ENCODE measurements at regions not wholly inside any gene's neighbourhood (a gene's known extent, or its start where the extent isn't known, plus 50 kb on each side); places are given as distances from the start of the nearest gene placed in this dataset.

- no peak for DNase-seq (ENCODE audit: low spot score)
These were observed 256.6 kb downstream of the GBA3 start for GRCh38 chr4:22949161-22949855.

- no peak for DNase-seq (ENCODE audit: low spot score)
These were observed 255.1 kb downstream of the GBA3 start for GRCh38 chr4:22947851-22948250.

GRCh38 chr4:22942920-22943559 is 250.3 kb downstream of the GBA3 start:
- no peak for DNase-seq (ENCODE audit: low spot score)

GRCh38 chr4:22941688-22942375 is 249.1 kb downstream of the GBA3 start:
- DNase-seq (ENCODE audit: low spot score): no peak

- no peak for DNase-seq (ENCODE audit: low spot score)
These were observed 239.6 kb downstream of the GBA3 start for GRCh38 chr4:22932326-22932725.

DNA sequence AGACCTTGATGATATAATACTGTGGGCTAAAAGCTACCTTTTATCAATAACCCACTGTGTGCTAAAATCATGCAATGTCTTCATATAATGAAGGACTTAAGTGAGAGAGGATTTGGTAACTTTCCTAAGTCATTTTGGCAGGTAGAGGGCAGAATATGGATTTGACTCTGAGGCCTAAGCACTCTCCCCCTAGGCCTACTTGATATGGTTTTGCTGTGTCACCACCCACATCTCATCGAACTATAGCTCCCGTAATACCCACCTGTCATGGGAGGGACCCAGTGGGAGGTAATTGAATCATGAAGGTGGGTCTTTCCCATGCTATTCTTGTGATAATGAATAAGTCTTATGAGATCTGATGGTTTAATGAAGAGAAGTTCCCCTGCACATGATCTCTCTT is 229.7 kb downstream of the GBA3 start:
- no peak for DNase-seq (ENCODE audit: low spot score)

DNA sequence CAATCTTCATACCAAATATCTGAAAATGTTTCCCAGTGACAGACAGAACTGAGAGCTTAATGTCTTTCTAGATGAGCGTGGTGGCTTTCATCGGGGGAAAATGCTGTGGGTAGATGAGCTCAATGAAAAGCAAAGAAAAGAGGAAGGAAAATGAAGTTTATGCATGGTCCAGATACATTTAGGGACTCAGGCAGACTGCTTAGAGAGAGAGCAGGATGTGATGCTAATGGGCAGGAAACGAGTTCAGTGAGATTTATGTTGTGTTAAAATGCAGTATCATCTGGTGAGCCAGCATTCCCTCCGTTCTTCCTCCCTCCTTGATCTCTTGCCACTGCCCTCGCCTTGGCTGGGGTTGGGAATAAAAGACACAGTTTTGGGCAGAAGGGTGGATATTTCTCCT is 229.2 kb downstream of the GBA3 start:
- no peak for DNase-seq (ENCODE audit: low spot score)

DNA sequence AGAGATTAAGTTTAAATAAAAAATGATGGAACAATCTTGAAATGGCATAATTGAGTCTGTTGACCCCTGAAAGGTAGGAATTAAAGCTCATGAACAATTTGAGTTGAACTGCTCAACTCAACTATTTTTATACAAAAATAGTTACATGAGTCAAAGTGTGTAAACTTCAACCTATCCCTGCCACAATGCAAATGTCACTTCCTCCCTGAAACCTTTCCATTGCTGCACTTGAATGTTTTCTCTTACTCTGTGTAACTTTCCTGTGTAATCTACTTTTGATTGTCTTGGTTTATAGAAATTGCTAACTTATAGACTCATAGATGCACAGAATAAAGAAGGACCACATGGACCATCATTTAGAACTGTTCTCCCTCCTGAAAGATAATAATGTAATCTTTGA is 218.5 kb downstream of the GBA3 start:
- no peak for DNase-seq (ENCODE audit: low spot score)

GRCh38 chr4:22910200-22910599 is 217.5 kb downstream of the GBA3 start:
- no peak for DNase-seq (ENCODE audit: low spot score)

DNA sequence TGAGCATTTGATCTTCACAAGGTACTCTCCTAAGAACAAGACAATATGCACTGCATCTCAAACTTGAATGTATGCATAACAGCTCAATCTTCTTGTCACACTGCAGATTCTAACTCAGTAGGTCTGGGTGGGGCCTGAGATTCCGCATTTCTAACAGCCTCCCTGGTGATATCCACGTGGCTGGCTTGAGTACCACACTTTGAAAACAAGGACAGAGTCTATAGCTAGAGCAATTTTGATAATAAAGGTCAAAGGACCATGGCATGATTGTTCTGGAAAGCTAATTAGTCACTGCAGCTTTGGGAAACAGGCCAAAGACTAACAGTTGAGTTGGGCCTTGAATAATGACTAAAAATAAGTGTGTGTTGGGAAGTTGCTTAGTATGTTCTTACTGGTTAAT is 213.3 kb downstream of the GBA3 start:
- DNase-seq (ENCODE audit: low spot score): no peak

DNA sequence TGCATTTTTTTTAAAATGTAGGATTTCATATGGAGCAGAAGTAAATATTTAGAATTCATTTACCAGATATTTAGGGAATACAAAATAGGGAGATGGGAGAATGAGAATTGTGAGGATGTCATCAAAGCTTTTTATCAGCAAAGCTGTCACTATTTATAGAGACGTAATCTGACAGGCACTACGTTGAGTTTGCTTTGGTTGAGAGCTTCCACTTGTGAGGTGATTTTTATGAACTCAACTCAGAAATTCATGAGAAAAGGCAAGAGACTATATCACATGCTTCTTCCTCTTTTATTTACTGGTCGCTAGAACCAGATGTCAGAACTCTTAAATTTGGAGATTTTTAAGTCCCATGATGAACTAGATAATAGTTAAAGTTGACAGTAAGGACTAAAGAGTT is 211.2 kb downstream of the GBA3 start:
- no peak for DNase-seq (ENCODE audit: low spot score)

- DNase-seq (ENCODE audit: low spot score): no peak
These were observed 208.9 kb downstream of the GBA3 start for GRCh38 chr4:22901631-22902030.

DNA sequence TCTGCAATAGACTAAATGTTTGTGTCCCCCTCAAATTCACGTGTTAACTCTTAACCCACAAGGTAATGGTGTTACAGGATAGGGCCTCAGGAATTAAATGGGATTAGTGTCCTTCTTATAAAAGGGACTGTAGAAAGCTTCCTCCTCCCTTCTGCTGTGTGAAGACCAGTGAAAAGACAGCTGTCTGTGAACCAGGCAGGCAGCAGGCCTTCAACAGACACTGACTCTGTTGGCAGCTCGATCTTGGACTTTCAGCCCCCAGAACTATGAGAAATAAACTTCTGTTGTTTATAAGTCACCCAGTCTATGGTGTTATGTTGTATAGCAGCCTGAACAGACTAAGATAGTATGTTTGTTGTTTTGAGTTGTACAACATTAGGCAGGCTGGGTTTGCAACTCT is 208.1 kb downstream of the GBA3 start:
- DNase-seq (ENCODE audit: low spot score): no peak

- DNase-seq (ENCODE audit: low spot score): peak; percentile 41
These were observed 204.9 kb downstream of the GBA3 start for GRCh38 chr4:22897520-22898108.

GRCh38 chr4:22895482-22895881 is 202.7 kb downstream of the GBA3 start:
- no peak for DNase-seq (ENCODE audit: low spot score)

- DNase-seq (ENCODE audit: low spot score): no peak
These were observed 191.4 kb downstream of the GBA3 start for GRCh38 chr4:22884157-22884556.

- DNase-seq (ENCODE audit: low spot score): no peak
These were observed 188.7 kb downstream of the GBA3 start for GRCh38 chr4:22881411-22881810.

DNA sequence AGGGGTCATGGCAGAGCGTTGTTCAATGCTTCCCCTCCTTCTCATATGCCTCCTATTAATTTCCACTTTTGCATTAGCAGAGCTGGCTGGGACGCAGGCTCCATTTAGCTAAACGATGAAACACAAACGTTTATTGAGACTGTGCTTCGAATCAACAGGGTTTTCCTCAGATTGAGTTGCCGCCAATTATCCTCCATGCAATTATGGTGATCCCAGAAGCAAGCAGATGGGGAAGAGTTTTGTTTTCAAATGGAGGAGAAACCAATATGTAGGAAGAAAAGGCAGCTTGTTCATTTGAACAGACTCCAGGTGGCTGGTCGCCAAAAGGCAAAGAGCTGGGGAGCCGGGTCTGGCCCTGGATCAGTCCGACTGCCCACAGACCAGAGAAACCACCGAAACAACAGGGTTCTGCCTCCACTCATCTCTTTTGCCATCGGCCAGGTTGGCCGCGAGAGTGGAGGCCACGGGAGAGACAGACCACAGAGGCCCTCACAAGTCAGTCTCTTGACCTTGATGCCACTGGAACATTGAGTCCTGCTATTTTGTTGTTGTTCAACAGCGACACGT is 184.8 kb downstream of the GBA3 start:
- no peak for DNase-seq (ENCODE audit: low spot score)

- no peak for DNase-seq (ENCODE audit: low spot score)
These were observed 183.5 kb downstream of the GBA3 start for GRCh38 chr4:22876270-22876669.

- no peak for DNase-seq (ENCODE audit: low spot score)
These were observed 183.0 kb downstream of the GBA3 start for GRCh38 chr4:22875587-22876257.

DNA sequence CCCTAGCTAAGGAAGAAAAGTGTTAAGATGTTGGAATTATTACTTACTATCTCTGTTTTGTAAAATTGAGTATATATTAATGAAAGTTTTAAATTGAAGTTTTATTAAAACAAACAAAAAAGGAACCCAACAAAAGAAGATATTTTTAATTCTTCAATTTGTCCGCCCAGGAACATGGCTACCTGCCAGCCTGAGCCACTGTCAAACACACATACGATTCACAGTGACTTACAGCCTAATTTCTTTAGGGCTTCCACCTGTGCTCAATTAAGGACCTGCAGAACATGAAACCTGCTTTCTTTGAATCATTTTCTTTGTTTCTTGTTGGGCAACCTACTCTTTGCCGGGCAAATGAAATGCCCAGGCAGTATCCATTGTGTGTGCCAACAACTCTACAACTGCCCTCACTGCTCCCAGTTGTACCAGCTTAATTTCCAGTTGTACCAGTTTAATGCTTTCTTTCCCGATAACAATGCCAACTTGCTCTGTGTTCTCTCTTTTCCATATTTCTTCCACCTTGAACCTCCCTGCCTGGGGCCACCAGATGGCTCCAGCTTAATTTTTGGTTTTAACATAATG is 181.7 kb downstream of the GBA3 start:
- no peak for DNase-seq (ENCODE audit: low spot score)

DNA sequence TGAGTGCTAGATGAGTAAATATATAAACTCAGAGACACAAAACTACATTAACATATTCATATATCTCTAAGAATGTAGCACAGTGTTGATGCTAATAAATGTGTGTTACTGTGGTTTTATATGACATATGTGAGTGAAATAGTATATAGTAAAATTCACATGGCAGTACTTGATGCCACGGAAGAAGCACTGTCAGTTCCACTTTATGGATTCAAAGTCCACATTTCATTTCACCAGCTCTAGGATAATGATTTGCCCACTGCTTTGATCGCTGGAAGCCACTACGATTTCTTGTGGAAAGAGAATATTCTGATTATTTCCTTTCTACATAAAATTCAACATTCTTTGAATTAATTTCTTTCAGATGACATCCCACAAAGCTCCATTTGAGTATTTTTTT is 181.2 kb downstream of the GBA3 start:
- DNase-seq (ENCODE audit: low spot score): no peak
